Left renal pelvis (tissue), 4 donors: ENCODE measurements at regions not wholly inside any gene's neighbourhood (a gene's known extent, or its start where the extent isn't known, plus 50 kb on each side); places are given as distances from the start of the nearest gene placed in this dataset.
"Not testable (repeated sequence)": the region's sequence is repeated elsewhere in the genome, so short reads cannot be mapped to it uniquely, and the experiment has no call there.

Experiments
- DNase-seq, 4 donors: peaks; one replicate each; pipeline ENCODE4 v3.0.0-alpha.2; 2013; ENCODE audit warnings: low read depth in 4 of 4, low spot score in 3 of 4

GRCh38 chr4:133600008-133600407, 450.9 kb downstream of the PCDH10 start:
- no peak for DNase-seq

GRCh38 chr4:133598779-133599178, 449.7 kb downstream of the PCDH10 start:
- no peak for DNase-seq

- DNase-seq = no peak
Measured at GRCh38 chr4:133597251-133597650, 448.2 kb downstream of the PCDH10 start.

GRCh38 chr4:133596459-133596858, 447.4 kb downstream of the PCDH10 start:
- DNase-seq = no peak

- no peak for DNase-seq
Measured at GRCh38 chr4:133594390-133595207, 445.5 kb downstream of the PCDH10 start.

- no peak for DNase-seq
Measured at GRCh38 chr4:133593764-133594163, 444.7 kb downstream of the PCDH10 start.

GRCh38 chr4:133592591-133592990, 443.5 kb downstream of the PCDH10 start:
- DNase-seq = no peak

- no peak for DNase-seq
Measured at GRCh38 chr4:133592106-133592505, 443.0 kb downstream of the PCDH10 start.

- DNase-seq = no peak
Measured at GRCh38 chr4:133588306-133588705, 439.2 kb downstream of the PCDH10 start.

- no peak for DNase-seq
Measured at GRCh38 chr4:133585323-133585722, 436.2 kb downstream of the PCDH10 start.

- DNase-seq = no peak
Measured at GRCh38 chr4:133584714-133585113, 435.6 kb downstream of the PCDH10 start.

GRCh38 chr4:133581996-133582619, 433.0 kb downstream of the PCDH10 start:
- no peak for DNase-seq

- no peak for DNase-seq
Measured at GRCh38 chr4:133574248-133574647, 425.2 kb downstream of the PCDH10 start.

- DNase-seq = peak; percentile 8 to 29 (median 18)
Measured at GRCh38 chr4:133565379-133565778, 416.3 kb downstream of the PCDH10 start.

- no peak for DNase-seq
Measured at GRCh38 chr4:133559987-133560386, 410.9 kb downstream of the PCDH10 start.

GRCh38 chr4:133555671-133556070, 406.6 kb downstream of the PCDH10 start:
- DNase-seq = no peak

- no peak for DNase-seq
Measured at GRCh38 chr4:133550436-133550835, 401.3 kb downstream of the PCDH10 start.

GRCh38 chr4:133544097-133544496, 395.0 kb downstream of the PCDH10 start:
- DNase-seq = no peak

GRCh38 chr4:133537780-133538281, 388.7 kb downstream of the PCDH10 start:
- DNase-seq = no peak

GRCh38 chr4:133534224-133534623, 385.1 kb downstream of the PCDH10 start:
- not testable (repeated sequence) for DNase-seq

GRCh38 chr4:133524369-133524768, 375.3 kb downstream of the PCDH10 start:
- DNase-seq = no peak

- no peak for DNase-seq
Measured at GRCh38 chr4:133513901-133514300, 364.8 kb downstream of the PCDH10 start.
